ENCODE measurements at regions not wholly inside any gene's neighbourhood (a gene's known extent, or its start where the extent isn't known, plus 50 kb on each side); places are given as distances from the start of the nearest gene placed in this dataset.

DNA sequence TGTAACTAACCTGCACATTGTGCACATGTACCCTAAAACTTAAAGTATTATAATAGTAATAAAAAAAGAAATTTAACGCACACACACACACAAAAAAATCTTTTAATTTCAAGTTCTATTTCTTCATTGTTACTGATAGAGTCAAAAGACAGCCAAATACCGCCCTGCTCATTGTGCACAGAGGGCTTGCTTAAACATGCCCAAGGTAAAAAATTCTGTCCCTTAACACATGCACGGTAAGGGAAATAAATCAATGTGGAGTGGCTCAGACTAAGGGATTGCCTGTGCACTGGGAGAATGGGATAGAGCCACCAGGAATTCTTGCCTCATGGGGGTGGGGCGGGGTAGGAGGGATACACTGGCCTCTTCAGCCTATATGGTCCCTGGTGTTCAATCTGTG, 468.0 kb downstream of the NUP35 start:
- Histone ChIP-seq H3K4me1 (ENCODE audit: control insufficient read depth in 1 of 2, low read depth in 2 of 2) (no peaks in the 10 kb centered on the region), H3K27ac (no peak overlapping the region), H3K36me3 (no peaks in the 10 kb centered on the region), H3K9me3 (no peaks in the 10 kb centered on the region), H3K4me3 (no peak overlapping the region), H3K27me3 (replicated peaks; ENCODE audit: insufficient read depth) (no peaks in the 10 kb centered on the region)
- ATAC-seq (ENCODE audit: insufficient number of reproducible peaks, low FRiP score, low read depth) = no peak
- no peak for DNase-seq (ENCODE audit: low spot score)
- no peak for TF ChIP-seq CTCF (IDR thresholded peaks at IDR 0.05)

- Histone ChIP-seq H3K9me3 (no peaks in the 10 kb centered on the region), H3K36me3 (no peaks in the 10 kb centered on the region), H3K27me3 (replicated peaks; ENCODE audit: insufficient read depth) (no peaks in the 10 kb centered on the region), H3K4me3 (no peak overlapping the region), H3K4me1 (ENCODE audit: control insufficient read depth in 1 of 2, low read depth in 2 of 2) (no peaks in the 10 kb centered on the region), H3K27ac (no peak overlapping the region)
- ATAC-seq (ENCODE audit: insufficient number of reproducible peaks, low FRiP score, low read depth) (no peak), DNase-seq (ENCODE audit: low spot score) (no peak)
- TF ChIP-seq CTCF (IDR thresholded peaks at IDR 0.05) = no peak
Measured at GRCh38 chr2:183594150-183594549, 469.9 kb downstream of the NUP35 start.

DNA sequence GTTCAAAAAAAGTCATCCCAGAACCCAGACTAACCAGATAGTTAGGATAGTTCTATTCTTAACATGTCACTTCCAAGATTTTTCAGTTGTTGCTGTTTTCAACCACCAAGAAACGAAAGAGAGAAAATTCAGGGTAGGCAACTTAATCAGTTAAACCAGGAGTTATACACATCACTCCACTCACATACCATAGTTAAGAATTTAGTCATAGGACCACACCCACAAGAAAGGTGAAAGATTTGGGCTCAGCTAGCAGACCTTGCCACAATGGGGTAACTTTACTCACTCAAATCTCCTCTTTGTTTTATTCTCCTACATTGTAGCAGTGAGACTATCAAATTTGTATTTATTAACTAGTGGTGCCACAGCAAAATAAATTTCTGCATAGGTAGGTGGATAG, 473.6 kb downstream of the NUP35 start:
- TF ChIP-seq CTCF (IDR thresholded peaks at IDR 0.05) = no peak
- H3K9me3 ChIP-seq = no peaks in the 10 kb centered on the region
- ATAC-seq (ENCODE audit: insufficient number of reproducible peaks, low FRiP score, low read depth) = no peak
- no peaks in the 10 kb centered on the region for H3K36me3 ChIP-seq
- no peaks in the 10 kb centered on the region for H3K4me1 ChIP-seq (ENCODE audit: control insufficient read depth in 1 of 2, low read depth in 2 of 2)
- no peak for DNase-seq (ENCODE audit: low spot score)
- no peak overlapping the region for H3K4me3 ChIP-seq
- H3K27me3 ChIP-seq (replicated peaks; ENCODE audit: insufficient read depth) = no peaks in the 10 kb centered on the region
- no peak overlapping the region for H3K27ac ChIP-seq

GRCh38 chr2:183604065-183604464, 479.8 kb downstream of the NUP35 start:
- Histone ChIP-seq H3K27me3 (replicated peaks; ENCODE audit: insufficient read depth) (no peaks in the 10 kb centered on the region), H3K36me3 (no peaks in the 10 kb centered on the region), H3K9me3 (no peaks in the 10 kb centered on the region), H3K4me1 (ENCODE audit: control insufficient read depth in 1 of 2, low read depth in 2 of 2) (no peaks in the 10 kb centered on the region), H3K4me3 (no peak overlapping the region), H3K27ac (no peak overlapping the region)
- TF ChIP-seq CTCF (IDR thresholded peaks at IDR 0.05) = no peak
- no peak for ATAC-seq (ENCODE audit: insufficient number of reproducible peaks, low FRiP score, low read depth)
- DNase-seq (ENCODE audit: low spot score) = no peak

DNA sequence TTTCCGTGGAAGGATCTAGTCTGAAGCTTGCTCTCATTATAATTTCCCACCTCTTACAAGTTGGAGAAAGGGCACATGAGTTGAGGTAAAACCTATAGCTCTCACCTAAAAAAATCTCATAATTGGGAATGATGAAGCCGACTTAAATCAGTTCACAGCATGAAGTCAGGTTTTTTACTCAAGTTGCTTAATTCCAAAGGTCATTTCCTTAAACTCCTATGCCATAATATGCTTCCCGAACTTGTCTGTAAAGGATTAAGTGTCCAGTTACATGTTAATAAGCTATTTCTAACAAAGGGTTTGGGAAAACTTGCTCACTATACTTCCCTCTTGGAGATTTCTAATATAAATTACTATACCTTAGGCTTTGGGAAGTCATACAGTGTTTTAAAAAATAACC, 481.2 kb downstream of the NUP35 start:
- no peaks in the 10 kb centered on the region for H3K9me3 ChIP-seq
- no peaks in the 10 kb centered on the region for H3K4me1 ChIP-seq (ENCODE audit: control insufficient read depth in 1 of 2, low read depth in 2 of 2)
- H3K27ac ChIP-seq = no peak overlapping the region
- H3K36me3 ChIP-seq = no peaks in the 10 kb centered on the region
- ATAC-seq (ENCODE audit: insufficient number of reproducible peaks, low FRiP score, low read depth) (no peak), DNase-seq (ENCODE audit: low spot score) (no peak)
- no peaks in the 10 kb centered on the region for H3K27me3 ChIP-seq (replicated peaks; ENCODE audit: insufficient read depth)
- no peak overlapping the region for H3K4me3 ChIP-seq
- TF ChIP-seq CTCF (IDR thresholded peaks at IDR 0.05) = no peak
